ENCODE measurements at regions not wholly inside any gene's neighbourhood (a gene's known extent, or its start where the extent isn't known, plus 50 kb on each side); places are given as distances from the start of the nearest gene placed in this dataset.

- H3K36me3 ChIP-seq (replicated peaks in 1 of 2; ENCODE audit: insufficient read depth in 1 of 2, low read depth in 2 of 2) = no peaks in the 10 kb centered on the region
- no peak overlapping the region for H3K27ac ChIP-seq
- ATAC-seq (no peak), DNase-seq (no peak)
- no peak overlapping the region for H3K4me3 ChIP-seq
- H3K27me3 ChIP-seq = no peaks in the 10 kb centered on the region
- intact Hi-C loops (cut with DNase I) = no loop called here
- H3K4me1 ChIP-seq = no peaks in the 10 kb centered on the region
- TF ChIP-seq POLR2A (IDR thresholded peaks at IDR 0.05) (no peak), CTCF (IDR thresholded peaks at IDR 0.05) (no peak)
- WGBS, 2 donors = 88 to 90% methylated on average over 10 of the region's 10 CpGs
- H3K9me3 ChIP-seq = no peaks in the 10 kb centered on the region
Observed at GRCh38 chr2:67671464-67672450, 274.6 kb downstream of the ETAA1 start.

- TF ChIP-seq CTCF (IDR thresholded peaks at IDR 0.05) (no peak), POLR2A (IDR thresholded peaks at IDR 0.05) (no peak)
- 55 to 56% methylated on average over 4 of the region's 4 CpGs for WGBS, 2 donors
- Histone ChIP-seq H3K27me3 (no peaks in the 10 kb centered on the region), H3K4me3 (no peak overlapping the region), H3K27ac (no peak overlapping the region), H3K4me1 (no peaks in the 10 kb centered on the region), H3K9me3 (no peaks in the 10 kb centered on the region), H3K36me3 (replicated peaks in 1 of 2; ENCODE audit: insufficient read depth in 1 of 2, low read depth in 2 of 2) (no peaks in the 10 kb centered on the region)
- ATAC-seq = no peak
- no peak for DNase-seq
- intact Hi-C loops (cut with DNase I) = no loop called here
Observed at GRCh38 chr2:67674668-67675067, 277.5 kb downstream of the ETAA1 start.

- intact Hi-C loops (cut with DNase I) = no loop called here
- no peaks in the 10 kb centered on the region for H3K36me3 ChIP-seq (replicated peaks in 1 of 2; ENCODE audit: insufficient read depth in 1 of 2, low read depth in 2 of 2)
- DNase-seq (no peak), ATAC-seq (no peak)
- H3K4me3 ChIP-seq = no peak overlapping the region
- TF ChIP-seq POLR2A (IDR thresholded peaks at IDR 0.05) (no peak), CTCF (IDR thresholded peaks at IDR 0.05) (no peak)
- no peak overlapping the region for H3K27ac ChIP-seq
- no peaks in the 10 kb centered on the region for H3K27me3 ChIP-seq
- H3K4me1 ChIP-seq = no peaks in the 10 kb centered on the region
- 89 to 91% methylated on average over 2 of the region's 2 CpGs for WGBS, 2 donors
- no peaks in the 10 kb centered on the region for H3K9me3 ChIP-seq
Observed at GRCh38 chr2:67684991-67685390, 287.9 kb downstream of the ETAA1 start.

- intact Hi-C loops (cut with DNase I) = no loop called here
- no peak for DNase-seq
- Histone ChIP-seq H3K9me3 (no peaks in the 10 kb centered on the region), H3K4me3 (no peak overlapping the region), H3K27me3 (no peaks in the 10 kb centered on the region), H3K4me1 (no peaks in the 10 kb centered on the region), H3K27ac (no peak overlapping the region), H3K36me3 (replicated peaks in 1 of 2; ENCODE audit: insufficient read depth in 1 of 2, low read depth in 2 of 2) (no peaks in the 10 kb centered on the region)
- WGBS, 2 donors = 77 to 87% methylated on average over 3 of the region's 3 CpGs
- no peak for ATAC-seq
- TF ChIP-seq CTCF (IDR thresholded peaks at IDR 0.05) (no peak), POLR2A (IDR thresholded peaks at IDR 0.05) (no peak)
Observed at GRCh38 chr2:67686254-67686653, 289.1 kb downstream of the ETAA1 start.

- Histone ChIP-seq H3K27me3 (no peaks in the 10 kb centered on the region), H3K27ac (no peak overlapping the region), H3K4me3 (no peak overlapping the region), H3K9me3 (no peaks in the 10 kb centered on the region), H3K36me3 (replicated peaks in 1 of 2; ENCODE audit: insufficient read depth in 1 of 2, low read depth in 2 of 2) (no peaks in the 10 kb centered on the region), H3K4me1 (no peaks in the 10 kb centered on the region)
- 65% methylated on average over 3 of the region's 3 CpGs for WGBS, 2 donors
- DNase-seq = no peak
- no peak for ATAC-seq
- TF ChIP-seq POLR2A (IDR thresholded peaks at IDR 0.05) (no peak), CTCF (IDR thresholded peaks at IDR 0.05) (no peak)
- intact Hi-C loops (cut with DNase I) = no loop called here
Observed at GRCh38 chr2:67689186-67689585, 292.1 kb downstream of the ETAA1 start.

Data from body of pancreas (tissue), 4 donors.